ENCODE measurements at regions not wholly inside any gene's neighbourhood (a gene's known extent, or its start where the extent isn't known, plus 50 kb on each side); places are given as distances from the start of the nearest gene placed in this dataset.
"Not testable (repeated sequence)": the region's sequence is repeated elsewhere in the genome, so short reads cannot be mapped to it uniquely, and the experiment has no call there.

DNA sequence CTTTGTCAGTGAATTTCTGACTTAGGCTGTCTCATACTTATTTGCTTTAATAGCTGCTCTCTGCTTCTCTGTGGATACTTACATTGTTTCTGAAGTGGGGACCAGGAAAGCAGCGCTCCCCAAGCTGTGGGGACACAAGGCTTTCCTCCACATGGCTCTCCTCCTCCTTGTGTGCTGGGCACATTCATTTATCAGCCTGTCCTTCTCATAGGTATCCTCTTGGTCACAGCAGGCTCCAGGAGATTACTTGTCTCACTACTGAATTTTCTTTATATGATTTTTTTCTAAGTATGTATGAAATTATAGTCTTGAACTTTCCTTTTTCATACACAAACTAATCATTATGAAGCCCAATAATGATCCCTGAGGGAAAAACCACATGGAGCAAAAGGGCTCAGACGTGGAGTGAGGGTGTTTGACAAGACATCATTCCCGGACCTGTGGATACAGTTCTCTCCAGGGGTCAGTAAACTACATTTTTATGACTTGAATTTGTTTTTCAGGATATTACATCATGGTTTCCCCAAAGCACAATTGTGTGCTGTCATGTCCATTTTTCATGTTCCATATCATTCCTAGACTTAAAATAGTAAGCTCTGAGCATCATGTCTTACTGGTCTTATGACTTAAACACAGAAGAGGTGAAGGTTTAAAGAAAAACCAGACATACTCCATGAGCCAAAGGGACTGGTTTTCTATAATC lies 234.5 kb downstream of the PCSK1 start:
- no peak for DNase-seq

DNA sequence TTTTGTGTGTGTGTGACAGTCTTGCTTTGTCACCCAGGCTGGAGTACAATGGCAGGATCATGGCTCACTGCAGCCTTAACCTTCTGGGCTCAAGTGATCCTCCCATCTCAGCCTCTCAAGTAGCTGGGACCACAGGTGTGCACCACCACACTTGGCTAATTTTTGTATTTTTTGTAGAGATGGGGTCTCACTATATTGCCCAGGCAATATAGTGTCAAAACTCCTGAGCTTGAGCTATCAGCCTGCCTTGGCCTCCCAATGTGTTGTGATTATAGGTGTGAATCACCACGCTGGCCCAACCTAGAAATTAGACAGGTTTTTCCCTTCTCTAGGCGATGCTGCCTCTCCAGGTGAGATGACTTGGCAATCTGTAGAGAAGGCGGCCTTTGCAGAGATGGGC lies 235.3 kb downstream of the PCSK1 start:
- DNase-seq = not testable (repeated sequence)

DNA sequence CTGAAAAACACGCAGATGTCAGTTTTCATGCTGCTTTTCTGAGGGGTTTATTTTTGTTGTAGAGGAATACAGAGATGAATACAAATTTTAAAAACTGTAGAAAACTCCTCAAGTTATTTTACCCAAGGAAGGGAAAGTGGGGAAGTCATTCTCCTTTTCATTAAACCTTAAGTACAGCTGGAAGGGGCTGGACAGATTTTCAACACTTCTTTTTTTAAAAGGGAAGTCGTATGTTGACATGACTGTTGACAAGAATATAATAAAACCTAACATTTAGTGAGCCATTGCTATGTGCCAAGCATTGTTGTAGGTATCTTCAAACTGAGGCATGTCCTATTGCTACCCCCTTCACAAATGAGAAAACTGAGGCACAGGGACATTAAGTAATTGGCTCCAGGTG lies 235.7 kb upstream of the ELL2 start:
- no peak for DNase-seq

- DNase-seq = no peak
Measured at GRCh38 chr5:96196890-96197289, 235.2 kb upstream of the ELL2 start.

DNA sequence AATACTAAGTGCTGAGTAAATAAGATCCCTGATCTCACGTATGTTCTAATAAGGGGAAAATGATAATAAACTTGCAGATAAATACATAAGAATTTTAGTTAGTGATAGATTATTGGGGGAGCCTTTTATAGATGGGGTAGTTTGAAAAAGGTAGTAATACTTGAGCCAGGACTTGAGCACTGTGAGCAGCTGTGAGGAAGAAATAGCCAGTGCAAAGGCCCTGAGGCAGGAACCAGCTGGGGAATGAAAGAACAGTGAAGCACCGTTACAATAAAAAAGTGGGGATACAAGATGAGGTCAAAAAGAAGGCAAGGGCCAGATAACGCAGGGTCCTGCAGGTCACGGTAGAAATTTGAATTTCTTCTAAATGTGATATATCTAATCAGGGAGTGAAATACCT lies 234.8 kb upstream of the ELL2 start:
- no peak for DNase-seq

GRCh38 chr5:96195123-96195522 lies 233.5 kb upstream of the ELL2 start:
- no peak for DNase-seq

DNA sequence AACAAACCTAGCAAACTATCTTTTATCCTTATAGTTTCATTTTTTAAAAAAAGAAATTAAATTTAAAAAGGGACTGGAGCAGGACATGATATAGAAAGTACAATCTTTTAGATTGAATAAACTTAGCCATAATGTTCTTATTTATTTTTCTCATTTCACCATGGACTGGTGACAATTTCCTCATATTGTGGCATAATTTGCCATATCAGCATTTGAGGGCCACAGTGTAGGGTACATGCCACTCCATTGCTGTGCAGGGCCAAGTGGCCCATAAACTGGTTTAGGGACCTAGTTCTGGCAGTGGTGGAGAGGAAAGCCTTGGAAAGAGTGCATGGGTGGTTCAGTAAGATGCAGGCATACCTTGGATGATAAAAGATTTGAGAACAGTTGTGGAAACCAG lies 232.9 kb upstream of the ELL2 start:
- no peak for DNase-seq

DNA sequence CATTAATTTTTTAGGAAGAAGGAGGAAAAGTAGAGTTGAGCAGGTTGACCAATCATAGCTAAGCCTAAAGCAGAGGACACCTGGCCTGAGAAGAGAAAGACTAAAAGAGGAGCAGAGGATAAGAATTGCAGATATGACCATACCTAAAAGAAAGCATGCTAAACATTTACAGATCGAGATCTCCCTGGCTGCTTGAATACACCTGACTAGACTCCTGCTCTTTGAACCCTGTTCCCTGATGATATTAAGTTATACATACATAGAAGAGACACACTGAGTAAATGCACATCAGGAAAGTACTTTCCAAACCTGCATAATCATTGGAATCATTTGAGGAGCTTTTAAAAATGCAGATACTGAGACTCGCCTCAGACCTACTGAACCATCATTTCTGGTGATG lies 232.3 kb upstream of the ELL2 start:
- no peak for DNase-seq

DNA sequence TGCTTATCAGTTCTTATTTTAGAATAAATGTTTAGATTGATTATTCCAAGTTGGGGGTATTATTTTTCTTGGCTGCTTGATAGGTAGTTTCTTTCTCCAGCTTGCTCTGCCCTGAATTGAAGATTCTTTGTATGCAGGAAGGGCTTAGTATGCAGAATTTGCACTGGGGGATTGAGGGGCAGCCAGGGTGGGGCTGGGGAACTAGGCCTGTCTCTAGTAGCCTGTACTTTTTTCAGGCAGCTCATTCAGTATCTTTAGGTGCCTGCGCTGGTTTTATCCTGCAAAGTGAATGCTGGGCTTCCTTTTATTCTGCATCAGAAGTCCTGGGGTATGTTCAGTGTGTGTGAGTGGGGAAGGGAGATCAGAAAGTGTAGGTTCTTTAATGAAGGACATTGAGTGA lies 228.3 kb upstream of the ELL2 start:
- no peak for DNase-seq

DNA sequence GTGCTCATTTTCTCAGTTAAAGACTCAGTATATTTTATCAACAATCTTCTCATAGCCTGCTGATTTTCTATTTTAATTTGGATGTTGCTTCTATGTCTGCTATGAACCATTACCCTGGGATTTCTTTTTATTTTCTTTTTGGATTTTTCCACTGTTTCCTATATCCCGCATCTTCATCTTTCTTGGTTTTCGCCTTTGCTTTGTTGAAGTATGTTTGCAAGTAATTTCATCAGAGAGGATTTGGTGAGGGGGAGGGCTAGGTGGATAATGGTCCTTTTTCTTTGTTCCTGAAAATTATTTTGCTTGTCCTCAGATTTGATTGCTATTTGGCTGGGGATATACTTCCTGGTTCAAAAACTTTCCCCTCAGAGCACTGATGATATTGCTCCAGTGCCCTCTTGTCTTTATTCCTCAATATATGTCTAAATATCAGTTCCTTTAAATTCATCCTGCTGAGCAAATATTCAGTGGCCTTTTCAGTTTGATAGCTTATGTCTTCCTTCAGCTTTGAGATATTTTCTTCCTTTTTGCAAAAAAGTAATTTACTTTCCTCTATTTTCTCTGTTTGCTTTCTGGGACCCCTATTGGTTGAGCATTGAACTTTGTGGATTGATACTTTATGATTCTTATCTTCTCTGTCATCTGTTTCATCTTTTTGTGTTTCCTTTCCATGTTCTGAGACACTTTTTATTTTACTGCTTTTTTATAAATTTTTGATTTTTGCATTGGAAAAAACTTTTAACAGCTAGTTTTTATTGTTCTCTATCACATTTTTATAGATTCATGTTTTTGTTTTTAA lies 227.6 kb upstream of the ELL2 start:
- DNase-seq = no peak

DNA sequence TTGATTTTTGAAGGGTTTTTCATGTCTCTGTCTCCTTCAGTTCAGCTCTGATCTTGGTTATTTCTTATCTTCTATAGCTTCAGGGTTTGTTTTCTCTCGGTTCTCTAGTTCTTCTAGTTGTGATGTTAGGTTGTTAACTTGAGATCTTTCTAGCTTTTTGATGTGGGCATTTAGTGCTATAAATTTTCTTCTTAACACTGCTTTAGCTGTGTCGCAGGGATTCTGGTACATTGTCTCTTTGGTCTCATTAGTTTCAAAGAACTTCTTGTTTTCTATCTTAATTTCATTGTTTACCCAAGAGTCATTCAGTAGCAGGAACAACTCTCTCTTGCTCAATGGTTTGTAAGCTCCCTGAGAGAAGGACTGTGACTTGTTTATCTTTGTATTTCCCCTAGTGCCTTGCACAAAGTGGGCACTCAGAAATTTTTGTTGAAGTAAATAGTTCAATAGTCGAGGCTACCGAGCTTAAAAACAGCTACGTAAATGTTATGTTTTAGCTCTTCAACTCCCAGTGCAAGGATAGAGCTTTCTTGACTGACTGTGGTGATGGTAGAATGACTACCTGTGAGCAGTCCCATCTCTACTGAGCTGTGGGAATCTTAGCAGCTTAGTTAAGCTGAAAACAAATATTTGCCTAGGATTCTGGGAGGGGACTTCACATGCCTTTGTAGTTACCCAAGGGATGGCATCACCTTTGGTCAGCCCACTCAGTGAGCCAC lies 225.8 kb upstream of the ELL2 start:
- no peak for DNase-seq

- DNase-seq = not testable (repeated sequence)
Measured at GRCh38 chr5:96184510-96184909, 222.9 kb upstream of the ELL2 start.

DNA sequence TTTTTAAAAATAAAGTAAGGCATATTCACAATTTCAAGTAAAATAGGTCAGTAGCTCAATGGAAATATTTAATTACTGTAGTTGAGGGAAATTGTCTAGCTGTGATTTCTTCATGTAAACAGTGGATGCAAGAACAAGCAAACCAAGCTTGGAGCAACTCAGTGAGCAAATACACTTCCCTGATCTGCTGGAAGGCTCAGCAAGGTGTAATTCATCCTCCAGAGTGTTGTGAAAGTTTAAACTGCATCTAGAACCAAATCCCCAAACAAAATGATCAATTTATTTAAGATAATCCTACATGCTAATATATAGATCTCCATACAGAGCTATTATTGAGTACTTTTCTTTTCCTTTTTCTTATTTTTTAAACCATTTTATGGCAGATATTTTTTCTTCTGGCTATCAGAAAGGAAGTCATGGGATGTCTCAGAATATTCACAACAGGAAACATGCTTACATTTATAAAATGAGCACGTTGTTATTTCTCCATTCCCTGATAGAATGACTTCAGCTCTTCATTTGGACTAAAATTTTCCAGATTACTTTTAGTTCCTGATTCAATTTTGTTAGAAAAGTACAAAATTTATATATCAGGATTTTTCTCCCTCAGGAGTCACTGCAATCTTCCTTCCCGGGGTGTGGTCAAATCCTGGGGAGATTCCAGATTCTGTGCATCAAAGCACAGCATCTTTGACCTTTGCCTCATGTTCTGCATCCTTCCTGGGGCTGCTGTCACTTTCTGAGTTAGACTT lies 219.2 kb upstream of the ELL2 start:
- DNase-seq = no peak

DNA sequence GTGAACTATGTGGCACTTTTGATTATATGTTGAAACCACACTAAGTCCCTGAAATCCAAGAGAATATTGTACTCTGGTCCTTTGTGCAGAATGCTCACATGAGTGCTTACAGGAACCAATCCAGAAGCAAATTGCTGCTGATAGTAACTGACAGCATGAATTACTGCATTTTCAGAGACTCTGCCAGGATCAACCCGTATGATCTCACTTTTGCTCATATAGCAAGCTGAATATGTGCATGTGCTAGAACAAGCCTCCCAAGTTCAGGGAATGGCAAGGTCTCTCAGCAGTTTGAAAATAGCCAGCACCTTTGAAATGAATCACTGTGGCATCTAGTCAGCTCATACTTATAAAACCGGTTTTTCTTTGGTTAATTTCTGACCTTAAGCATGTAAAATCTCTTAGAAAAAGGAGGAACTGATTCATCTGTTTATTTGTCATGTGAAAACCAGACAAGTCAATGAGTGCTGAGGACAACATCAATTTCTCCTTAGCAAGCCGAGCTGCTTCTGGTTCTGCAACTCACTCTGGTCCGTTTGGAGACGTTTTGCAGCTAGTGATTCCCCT lies 215.7 kb upstream of the ELL2 start:
- no peak for DNase-seq

- no peak for DNase-seq
Measured at GRCh38 chr5:96176022-96176421, 214.4 kb upstream of the ELL2 start.

- no peak for DNase-seq
Measured at GRCh38 chr5:96175090-96175489, 213.4 kb upstream of the ELL2 start.

- no peak for DNase-seq
Measured at GRCh38 chr5:96173366-96173765, 211.7 kb upstream of the ELL2 start.

GRCh38 chr5:96172436-96172835 lies 210.8 kb upstream of the ELL2 start:
- no peak for DNase-seq

DNA sequence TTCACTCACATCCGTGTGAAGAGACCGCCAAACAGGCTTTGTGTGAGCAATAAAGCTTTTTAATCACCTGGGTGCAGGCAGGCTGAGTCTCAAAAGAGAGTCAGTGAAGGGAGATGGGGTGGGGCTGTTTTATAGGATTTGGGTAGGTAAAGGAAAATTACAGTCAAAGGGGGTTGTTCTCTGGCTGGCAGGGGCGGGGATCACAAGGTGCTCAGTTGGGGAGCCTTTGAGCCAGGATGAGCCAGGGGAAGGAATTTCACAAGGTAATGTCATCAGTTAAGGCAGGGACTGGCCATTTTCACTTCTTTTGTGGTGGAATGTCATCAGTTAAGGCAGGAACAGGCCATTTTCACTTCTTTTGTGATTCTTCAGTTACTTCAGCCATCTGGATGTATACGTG lies 210.3 kb upstream of the ELL2 start:
- DNase-seq = not testable (repeated sequence)

DNA sequence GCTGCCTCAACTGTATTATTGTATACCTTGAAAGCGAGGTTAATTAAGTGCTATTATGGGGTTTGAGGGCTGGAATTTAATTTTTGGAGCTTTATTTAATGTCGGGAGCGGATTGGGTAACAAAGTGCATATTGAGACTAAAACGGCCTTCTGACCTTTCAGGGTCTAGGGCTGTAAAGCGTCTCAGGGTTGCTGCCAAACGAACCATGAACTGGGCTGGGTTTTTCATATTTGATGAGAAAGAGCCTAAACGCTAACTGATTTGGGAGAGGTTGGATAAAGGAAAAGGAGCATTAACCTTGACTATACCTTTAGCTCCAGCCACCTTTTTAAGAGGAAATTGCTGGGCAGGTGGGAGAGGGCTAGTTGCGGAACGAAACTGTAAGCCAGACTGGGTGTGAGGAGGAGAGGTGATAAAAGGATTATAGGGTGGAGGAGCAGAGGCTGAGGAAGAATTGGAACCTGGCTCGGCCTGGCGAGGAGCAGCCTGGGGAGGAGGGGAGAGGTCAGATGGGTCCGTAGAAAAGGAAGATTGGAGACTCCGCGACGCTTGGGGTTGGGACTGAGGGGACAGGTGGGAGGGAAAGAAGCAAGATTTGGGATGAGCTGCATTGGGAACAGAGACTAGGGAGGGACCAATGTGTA lies 209.0 kb upstream of the ELL2 start:
- not testable (repeated sequence) for DNase-seq

- DNase-seq = not testable (repeated sequence)
Measured at GRCh38 chr5:96168833-96169232, 207.2 kb upstream of the ELL2 start.

DNA sequence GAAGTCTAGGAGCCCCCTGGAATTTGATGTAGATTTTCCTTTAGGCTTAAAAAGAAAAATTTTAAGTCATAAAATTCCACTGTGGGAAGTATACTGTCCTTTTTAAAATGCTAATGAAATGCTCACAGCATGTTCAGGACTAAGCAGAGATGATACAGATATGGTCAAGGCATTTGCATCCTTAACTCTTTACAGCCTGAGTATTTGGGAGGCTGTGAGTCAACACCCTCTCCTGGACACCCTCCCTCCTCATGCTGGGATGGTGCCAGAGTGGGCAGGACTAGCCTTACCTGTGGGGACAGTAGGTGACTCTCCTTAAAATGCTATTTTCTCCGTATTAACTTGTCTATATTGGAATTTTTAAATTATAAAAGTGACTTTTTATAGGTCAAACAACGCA lies 197.4 kb upstream of the ELL2 start:
- DNase-seq = no peak

Measured in DMS79 (cell line).